HG03103 (cell line): ENCODE measurements at regions not wholly inside any gene's neighbourhood (a gene's known extent, or its start where the extent isn't known, plus 50 kb on each side); places are given as distances from the start of the nearest gene placed in this dataset.
A peak's percentile ranks its signal among the peaks of the same experiment; 100 is the strongest.
"Not testable (repeated sequence)": the region's sequence is repeated elsewhere in the genome, so short reads cannot be mapped to it uniquely, and the experiment has no call there.

ENCODE experiments used
- ATAC-seq: cut with Tn5 transposase; IDR thresholded peaks from one replicate; pipeline ENCODE4 v1.9.1; 2021; ENCODE audit warnings: low read depth; ENCODE audit not compliant: unreplicated experiment

DNA sequence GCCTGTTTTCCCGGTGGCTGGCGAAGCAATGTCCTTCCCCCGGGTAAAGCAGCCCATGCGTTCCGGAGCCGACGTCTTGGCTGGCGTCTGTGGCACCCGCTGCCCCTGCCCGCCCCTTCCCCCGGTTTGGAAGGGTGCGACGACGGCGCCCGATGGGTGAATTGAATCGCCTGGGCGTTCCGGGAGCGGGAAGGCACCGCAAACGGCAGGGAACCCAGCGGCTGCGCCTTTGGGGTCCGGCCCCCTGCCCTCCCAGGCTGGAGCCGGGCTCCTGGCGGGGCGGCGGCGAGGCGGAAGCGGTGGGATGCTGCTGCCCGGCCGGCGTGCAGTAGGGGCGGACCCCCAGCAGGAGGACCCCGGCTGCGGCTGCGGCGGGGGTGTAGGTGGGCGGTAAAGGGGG is 123.6 kb upstream of the RHOU start:
- ATAC-seq, result not testable (repeated sequence)

DNA sequence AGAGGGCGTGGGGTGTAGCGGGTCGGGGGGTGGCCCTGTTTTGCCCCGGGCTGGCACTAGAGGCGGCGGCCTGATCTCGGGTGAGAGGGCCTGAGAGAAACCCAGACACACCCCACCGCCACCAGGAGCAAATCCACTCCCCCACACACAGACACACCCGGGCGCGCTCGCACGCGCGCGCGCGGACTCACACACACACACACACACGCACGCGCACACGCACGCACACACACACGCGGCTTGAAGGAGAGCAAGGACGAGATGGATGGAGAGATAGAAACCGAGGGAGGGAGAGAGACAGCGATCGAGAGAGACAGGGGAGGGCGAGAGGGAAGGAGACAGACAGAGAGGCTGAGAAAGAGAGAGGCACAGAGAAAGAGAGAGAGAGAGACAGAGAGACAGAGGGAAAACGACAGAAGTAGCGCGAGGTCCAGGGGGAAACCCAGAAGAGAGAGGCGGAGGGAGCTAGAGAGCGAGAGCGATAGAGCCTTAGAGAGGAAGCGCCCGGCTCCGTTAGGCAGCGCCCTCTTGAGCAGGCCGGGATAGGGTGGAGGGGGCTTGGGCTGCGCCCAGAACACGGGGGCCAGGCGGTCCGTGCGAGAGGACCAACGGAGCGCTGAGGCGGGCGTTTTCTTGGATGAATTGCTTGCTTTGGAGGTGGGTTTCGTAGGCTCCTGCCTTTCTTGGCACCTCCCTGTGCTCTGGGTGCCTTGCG is 113.1 kb upstream of the RHOU start:
- ATAC-seq, result not testable (repeated sequence)

DNA sequence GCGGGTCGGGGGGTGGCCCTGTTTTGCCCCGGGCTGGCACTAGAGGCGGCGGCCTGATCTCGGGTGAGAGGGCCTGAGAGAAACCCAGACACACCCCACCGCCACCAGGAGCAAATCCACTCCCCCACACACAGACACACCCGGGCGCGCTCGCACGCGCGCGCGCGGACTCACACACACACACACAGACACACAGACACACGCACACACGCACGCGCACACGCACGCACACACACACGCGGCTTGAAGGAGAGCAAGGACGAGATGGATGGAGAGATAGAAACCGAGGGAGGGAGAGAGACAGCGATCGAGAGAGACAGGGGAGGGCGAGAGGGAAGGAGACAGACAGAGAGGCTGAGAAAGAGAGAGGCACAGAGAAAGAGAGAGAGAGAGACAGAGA is 108.8 kb upstream of the RHOU start:
- ATAC-seq, result not testable (repeated sequence)

DNA sequence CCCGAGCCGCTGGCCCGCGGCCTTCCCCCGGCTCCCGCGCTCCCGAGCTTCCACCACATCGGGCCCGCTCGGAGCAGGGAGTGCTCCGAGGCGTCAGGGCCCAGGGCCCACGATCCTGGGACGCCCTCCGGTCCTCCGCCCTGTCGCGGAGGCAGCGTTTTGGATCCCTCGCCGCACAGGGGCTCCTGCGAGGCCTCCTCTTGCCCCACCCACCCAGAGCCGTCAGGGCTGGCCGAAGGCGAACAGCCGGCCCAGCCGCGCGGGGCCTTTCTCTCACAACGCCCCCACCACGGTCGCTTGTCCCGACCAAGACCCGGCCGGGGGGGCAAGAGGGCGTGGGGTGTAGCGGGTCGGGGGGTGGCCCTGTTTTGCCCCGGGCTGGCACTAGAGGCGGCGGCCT is 102.4 kb upstream of the RHOU start:
- ATAC-seq, result not testable (repeated sequence)

- not testable (repeated sequence) for ATAC-seq
Measured at GRCh38 chr1:228635304-228635703, 100.0 kb upstream of the RHOU start.

DNA sequence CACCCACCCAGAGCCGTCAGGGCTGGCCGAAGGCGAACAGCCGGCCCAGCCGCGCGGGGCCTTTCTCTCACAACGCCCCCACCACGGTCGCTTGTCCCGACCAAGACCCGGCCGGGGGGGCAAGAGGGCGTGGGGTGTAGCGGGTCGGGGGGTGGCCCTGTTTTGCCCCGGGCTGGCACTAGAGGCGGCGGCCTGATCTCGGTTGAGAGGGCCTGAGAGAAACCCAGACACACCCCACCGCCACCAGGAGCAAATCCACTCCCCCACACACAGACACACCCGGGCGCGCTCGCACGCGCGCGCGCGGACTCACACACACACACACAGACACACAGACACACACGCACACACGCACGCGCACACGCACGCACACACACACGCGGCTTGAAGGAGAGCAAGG is 97.8 kb upstream of the RHOU start:
- not testable (repeated sequence) for ATAC-seq

DNA sequence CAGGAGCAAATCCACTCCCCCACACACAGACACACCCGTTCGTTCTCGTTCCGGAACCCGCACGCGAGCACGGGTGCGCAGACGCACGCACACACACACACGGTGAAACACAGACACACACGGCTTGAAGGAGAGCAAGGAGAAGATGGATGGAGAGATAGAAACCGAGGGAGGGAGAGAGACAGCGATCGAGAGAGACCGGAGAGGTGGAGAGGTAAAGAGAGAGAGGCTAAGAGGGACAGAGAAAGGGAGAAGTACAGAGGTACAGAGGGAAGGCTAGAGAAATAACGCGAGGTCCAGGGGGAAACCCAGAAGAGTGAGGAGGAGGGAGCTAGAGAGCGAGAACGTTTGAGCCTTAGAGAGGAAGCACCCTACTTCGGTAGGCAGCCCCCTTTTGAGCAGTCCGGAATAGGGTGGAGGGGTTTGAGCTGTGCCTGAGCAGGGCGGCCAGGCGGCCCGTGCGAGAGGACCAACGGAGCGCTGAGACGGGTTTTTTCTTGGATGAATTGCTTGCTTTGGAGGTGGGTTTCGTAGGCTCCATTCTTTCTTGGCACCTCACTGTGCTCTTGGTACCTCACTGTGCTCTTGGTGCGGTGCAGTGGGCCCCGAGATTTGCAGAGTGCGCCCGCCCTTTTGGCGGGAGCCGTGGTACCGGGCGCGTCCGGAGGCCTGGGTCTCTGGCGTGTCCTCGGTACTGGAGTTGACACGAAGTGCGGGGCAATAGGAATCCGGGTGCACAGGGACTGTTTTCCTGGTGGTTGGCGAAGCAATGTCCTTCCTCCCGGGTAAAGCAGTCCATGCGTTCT is 88.4 kb upstream of the RHOU start:
- ATAC-seq, result peak; percentile 44

- ATAC-seq, result peak; percentile 40
Measured at GRCh38 chr1:228647523-228648444, 87.5 kb upstream of the RHOU start.

DNA sequence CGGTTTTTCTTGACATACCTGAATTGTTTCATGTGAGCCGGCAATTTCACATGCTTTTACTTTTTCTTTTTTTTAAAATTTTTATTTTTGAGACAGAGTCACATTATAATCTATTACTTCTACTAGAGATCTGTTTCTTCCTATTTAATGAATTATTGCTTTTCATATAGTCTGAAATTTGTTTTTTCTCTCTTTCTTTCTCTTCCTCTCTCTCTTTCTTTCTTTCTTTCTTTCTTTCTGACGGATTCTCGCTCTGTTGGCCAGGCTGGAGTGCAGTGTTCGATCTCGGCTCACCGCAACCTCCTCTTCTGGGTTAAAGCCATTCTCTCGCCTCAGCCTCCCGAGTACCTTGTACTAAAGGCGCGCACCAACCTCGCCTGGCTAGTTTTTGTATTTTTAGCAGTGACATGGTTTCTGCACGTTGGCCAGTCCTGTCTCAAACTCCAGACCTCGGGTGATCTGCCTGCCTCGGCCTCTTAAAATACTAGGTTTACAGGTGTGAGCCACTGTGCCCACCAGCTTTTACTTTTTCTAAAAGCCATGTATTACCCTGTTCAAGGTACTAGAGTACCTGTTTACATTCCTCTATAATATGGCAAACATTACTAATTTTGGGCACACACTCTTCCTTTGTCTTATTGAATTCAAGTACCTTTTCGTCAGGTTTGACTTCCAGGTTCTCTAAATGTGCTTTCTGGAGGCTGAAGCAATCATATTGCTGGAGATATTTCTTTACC is 86.5 kb upstream of the RHOU start:
- ATAC-seq, result no peak

GRCh38 chr1:228650141-228650540 is 85.1 kb upstream of the RHOU start:
- ATAC-seq, result no peak

DNA sequence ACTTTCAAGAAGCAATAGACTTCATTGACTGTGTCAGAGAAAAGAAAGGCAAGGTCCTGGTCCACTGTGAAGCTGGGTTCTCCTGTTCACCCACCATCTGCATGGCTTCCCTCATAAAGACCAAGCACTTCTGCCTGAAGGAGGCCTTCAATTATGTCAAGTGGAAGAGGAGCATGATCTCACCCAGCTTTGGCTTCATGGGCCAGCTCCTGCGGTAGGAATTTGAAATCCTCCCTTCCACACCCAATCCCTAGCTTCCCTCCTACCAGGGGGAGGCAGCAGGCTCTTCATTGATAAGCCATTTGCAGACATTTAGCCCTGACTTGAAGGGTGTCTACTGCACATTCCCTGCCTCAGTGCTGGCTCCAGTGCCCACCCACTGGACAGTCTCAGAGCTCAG is 84.3 kb upstream of the RHOU start:
- ATAC-seq, result no peak

- no peak for ATAC-seq
Measured at GRCh38 chr1:228652116-228652515, 83.2 kb upstream of the RHOU start.

GRCh38 chr1:228653057-228653456 is 82.2 kb upstream of the RHOU start:
- not testable (repeated sequence) for ATAC-seq

- no peak for ATAC-seq
Measured at GRCh38 chr1:228653748-228654147, 81.5 kb upstream of the RHOU start.

GRCh38 chr1:228655796-228656394 is 79.4 kb upstream of the RHOU start:
- ATAC-seq, result no peak

DNA sequence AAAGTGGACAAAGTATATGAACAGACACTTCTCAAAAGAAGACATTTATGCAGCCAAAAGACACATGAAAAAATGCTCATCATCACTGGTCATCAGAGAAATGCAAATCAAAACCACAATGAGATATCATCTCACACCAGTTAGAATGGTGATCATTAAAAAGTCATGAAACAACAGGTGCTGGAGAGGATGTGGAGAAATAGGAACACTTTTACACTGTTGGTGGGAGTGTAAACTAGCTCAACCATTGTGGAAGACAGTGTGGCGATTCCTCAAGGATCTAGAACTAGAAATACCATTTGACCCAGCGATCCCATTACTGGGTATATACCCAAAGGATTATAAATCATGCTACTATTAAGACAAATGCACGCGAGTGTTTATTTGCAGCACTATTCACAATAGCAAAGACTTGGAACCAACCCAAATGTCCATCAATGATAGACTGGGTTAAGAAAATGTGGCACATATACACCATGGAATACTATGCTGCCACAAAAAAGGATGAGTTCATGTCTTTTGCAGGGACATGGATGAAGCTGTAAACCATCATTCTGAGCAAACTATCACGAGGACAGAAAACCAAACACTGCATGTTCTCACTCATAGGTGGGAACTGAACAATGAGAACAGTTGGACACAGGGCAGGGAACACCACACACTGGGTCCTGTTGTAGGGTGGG is 73.1 kb upstream of the RHOU start:
- ATAC-seq, result not testable (repeated sequence)

DNA sequence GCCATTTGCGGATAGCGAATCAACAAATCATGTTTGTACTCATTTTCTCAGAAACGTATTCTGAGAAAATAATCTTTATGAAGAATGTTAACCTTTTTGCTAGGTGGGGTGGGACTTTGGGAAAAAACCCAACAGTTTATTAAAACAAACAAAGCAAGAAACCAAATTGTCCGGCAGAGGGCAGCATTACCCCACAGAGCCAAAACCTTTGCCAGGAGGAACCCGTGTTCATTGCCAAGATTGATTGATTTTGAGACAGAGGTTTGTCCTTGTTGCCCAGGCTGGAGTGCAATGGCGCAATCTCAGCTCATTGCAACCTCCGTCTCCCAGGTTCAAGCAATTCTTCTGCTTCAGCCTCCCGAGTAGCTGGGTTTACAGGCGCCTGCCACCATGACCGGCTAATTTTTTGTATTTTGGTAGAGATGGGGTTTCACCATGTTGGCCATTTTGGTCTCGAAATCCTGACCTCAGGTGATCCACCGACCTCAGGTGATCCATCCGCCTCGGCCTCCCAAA is 70.8 kb upstream of the RHOU start:
- no peak for ATAC-seq

GRCh38 chr1:228666686-228667623 is 68.3 kb upstream of the RHOU start:
- ATAC-seq, result no peak
